Effector memory CD4-positive, alpha-beta T cell (primary cell): ENCODE measurements at regions not wholly inside any gene's neighbourhood (a gene's known extent, or its start where the extent isn't known, plus 50 kb on each side); places are given as distances from the start of the nearest gene placed in this dataset.

Experiments
- DNase-seq, 3 donors: peaks; one replicate each; pipeline ENCODE4 v3.0.0-alpha.2; 2020
- H3K27ac ChIP-seq: 2 replicates; pipeline ENCODE4 v1.7.0; 2013; ENCODE audit warnings: mild to moderate bottlenecking, low read length, moderate library complexity; ENCODE audit not compliant: insufficient read depth, poor library complexity, severe bottlenecking
- H3K27me3 ChIP-seq: replicated peaks from 2 replicates; pipeline ENCODE4 v1.7.0; 2013; ENCODE audit warnings: mild to moderate bottlenecking, low read length; ENCODE audit not compliant: insufficient read depth, control insufficient read depth, poor library complexity, severe bottlenecking
- H3K36me3 ChIP-seq: 2 replicates; pipeline ENCODE4 v1.7.0; 2013; ENCODE audit warnings: mild to moderate bottlenecking, low read length, moderate library complexity; ENCODE audit not compliant: control insufficient read depth, insufficient read depth
- H3K4me1 ChIP-seq: 2 replicates; pipeline ENCODE4 v1.7.0; 2013; ENCODE audit warnings: low read length, mild to moderate bottlenecking; ENCODE audit not compliant: control insufficient read depth, insufficient read depth, poor library complexity, severe bottlenecking
- H3K4me3 ChIP-seq: 2 replicates; pipeline ENCODE4 v1.7.0; 2013; ENCODE audit warnings: low read length, low read depth, mild to moderate bottlenecking; ENCODE audit not compliant: insufficient read depth, poor library complexity, severe bottlenecking
- H3K9me3 ChIP-seq: 2 replicates; pipeline ENCODE4 v1.7.0; 2013; ENCODE audit warnings: mild to moderate bottlenecking, low read length, moderate library complexity; ENCODE audit not compliant: control insufficient read depth

DNA sequence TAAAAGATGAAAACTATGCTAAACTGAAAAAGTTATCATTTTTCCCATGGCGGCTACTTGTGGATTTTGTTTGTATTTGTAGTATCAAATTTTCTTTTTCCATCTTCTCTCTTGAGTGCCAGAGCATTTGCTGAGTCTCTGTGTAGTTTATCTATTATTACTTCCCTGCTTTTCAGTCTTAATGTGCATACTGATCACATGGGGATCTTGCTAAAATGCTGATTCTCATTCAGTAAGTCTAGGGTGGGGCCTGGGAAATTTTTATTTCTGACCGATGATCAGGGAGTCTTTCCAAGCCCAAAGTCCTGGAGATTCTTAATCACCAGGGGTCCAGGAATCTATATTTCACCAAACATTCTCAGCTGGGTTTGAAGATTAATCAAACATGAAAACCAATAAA is 189.0 kb upstream of the GOT2 start:
- no peak overlapping the region for H3K27ac ChIP-seq
- no peaks in the 10 kb centered on the region for H3K36me3 ChIP-seq
- no peak overlapping the region for H3K4me3 ChIP-seq
- no peaks in the 10 kb centered on the region for H3K9me3 ChIP-seq
- no peaks in the 10 kb centered on the region for H3K27me3 ChIP-seq
- H3K4me1 ChIP-seq, result no peaks in the 10 kb centered on the region
- DNase-seq, result no peak

DNA sequence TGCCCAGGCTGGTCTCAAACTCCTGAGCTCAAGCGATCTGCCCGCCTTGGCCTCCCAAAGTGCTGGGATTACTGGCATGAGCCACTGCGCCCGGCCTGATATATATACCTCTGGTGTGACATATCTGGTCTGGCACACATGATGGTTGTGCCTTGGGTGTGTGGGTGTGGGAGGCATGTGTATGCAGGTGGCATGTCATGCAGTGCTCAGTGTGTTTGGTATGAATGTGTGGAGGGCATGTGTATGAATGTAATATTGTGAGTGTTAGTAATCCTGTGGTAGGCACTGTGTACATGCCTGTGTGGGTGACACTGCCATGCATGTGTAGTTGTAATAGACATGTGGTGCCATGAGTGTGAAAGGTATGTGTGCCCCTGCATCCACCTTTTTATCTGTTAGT is 179.3 kb upstream of the GOT2 start:
- Histone ChIP-seq H3K27me3 (no peaks in the 10 kb centered on the region), H3K4me1 (no peaks in the 10 kb centered on the region), H3K9me3 (no peaks in the 10 kb centered on the region), H3K4me3 (no peak overlapping the region), H3K36me3 (no peaks in the 10 kb centered on the region), H3K27ac (no peak overlapping the region)
- DNase-seq, result no peak

GRCh38 chr16:58912571-58912970 is 178.5 kb upstream of the GOT2 start:
- H3K27ac ChIP-seq, result no peak overlapping the region
- H3K4me1 ChIP-seq, result no peaks in the 10 kb centered on the region
- no peaks in the 10 kb centered on the region for H3K9me3 ChIP-seq
- no peaks in the 10 kb centered on the region for H3K27me3 ChIP-seq
- DNase-seq, result no peak
- H3K36me3 ChIP-seq, result no peaks in the 10 kb centered on the region
- no peak overlapping the region for H3K4me3 ChIP-seq

DNA sequence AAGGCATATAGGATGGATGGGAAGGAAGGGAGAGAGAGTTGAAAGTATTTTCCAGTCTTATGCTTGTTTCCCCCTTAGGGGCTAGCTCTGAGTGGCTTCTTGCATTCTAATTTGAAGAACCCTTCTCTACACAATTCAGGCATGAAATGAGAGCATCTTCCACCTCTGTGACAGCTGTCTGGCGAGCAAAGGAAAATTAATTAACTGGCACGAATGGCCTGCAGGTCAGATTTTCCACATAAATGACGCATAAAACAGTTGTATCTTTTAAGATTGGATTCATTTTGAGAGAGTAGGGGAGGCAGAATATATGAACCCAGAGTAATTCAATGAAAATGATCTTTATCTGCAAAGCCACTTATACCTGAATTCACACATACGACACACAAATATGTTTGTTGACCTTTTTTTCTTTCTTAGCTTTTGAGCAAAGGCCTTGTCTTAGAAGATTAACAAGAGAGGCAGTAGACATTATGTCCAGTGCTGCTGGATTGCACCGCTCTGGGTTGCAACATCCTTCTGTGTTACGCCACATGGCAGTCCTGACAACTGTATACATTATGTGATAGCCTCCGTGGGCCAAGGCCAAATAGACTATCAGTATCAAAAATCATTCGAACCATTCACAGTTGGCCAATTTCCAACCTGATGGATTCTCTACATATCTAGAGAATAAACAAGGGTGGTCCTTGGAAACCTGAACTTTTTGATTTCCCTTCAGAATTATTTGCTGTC is 173.0 kb upstream of the GOT2 start:
- Histone ChIP-seq H3K36me3 (no peaks in the 10 kb centered on the region), H3K27ac (no peak overlapping the region), H3K9me3 (no peaks in the 10 kb centered on the region), H3K4me3 (no peak overlapping the region), H3K27me3 (no peaks in the 10 kb centered on the region), H3K4me1 (no peaks in the 10 kb centered on the region)
- DNase-seq, result no peak

DNA sequence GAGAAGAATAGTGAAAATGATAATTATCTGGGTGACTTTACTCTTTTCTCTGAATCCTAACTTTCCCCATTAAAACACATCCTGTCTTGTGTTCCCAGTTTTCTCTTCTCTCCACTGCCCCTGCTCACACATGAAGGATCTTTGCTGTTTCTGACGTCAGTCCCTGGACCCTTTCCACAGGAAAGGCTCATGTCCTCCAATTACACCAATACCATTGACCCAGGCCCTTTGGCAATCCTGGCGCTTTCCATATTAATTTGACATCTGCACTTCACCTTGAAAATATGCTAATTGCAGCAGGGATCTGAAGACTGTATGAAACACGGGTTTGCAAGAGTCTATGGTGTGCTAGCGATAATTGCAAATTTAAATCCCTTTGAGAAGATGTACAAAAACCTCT is 170.2 kb upstream of the GOT2 start:
- Histone ChIP-seq H3K36me3 (no peaks in the 10 kb centered on the region), H3K4me1 (no peaks in the 10 kb centered on the region), H3K27me3 (no peaks in the 10 kb centered on the region), H3K9me3 (no peaks in the 10 kb centered on the region), H3K27ac (no peak overlapping the region), H3K4me3 (no peak overlapping the region)
- DNase-seq, result no peak

- no peaks in the 10 kb centered on the region for H3K36me3 ChIP-seq
- H3K27me3 ChIP-seq, result no peaks in the 10 kb centered on the region
- H3K4me3 ChIP-seq, result no peak overlapping the region
- no peaks in the 10 kb centered on the region for H3K9me3 ChIP-seq
- no peak for DNase-seq
- H3K4me1 ChIP-seq, result no peaks in the 10 kb centered on the region
- no peak overlapping the region for H3K27ac ChIP-seq
These were observed 155.4 kb upstream of the GOT2 start for GRCh38 chr16:58889516-58889915.

- Histone ChIP-seq H3K27me3 (no peaks in the 10 kb centered on the region), H3K36me3 (no peaks in the 10 kb centered on the region), H3K4me3 (no peak overlapping the region), H3K9me3 (no peaks in the 10 kb centered on the region), H3K4me1 (no peaks in the 10 kb centered on the region), H3K27ac (no peak overlapping the region)
- no peak for DNase-seq
These were observed 151.5 kb upstream of the GOT2 start for GRCh38 chr16:58885528-58886170.

GRCh38 chr16:58884141-58884540 is 150.0 kb upstream of the GOT2 start:
- Histone ChIP-seq H3K27ac (no peak overlapping the region), H3K27me3 (no peaks in the 10 kb centered on the region), H3K9me3 (no peaks in the 10 kb centered on the region), H3K36me3 (no peaks in the 10 kb centered on the region), H3K4me1 (no peaks in the 10 kb centered on the region), H3K4me3 (no peak overlapping the region)
- no peak for DNase-seq

DNA sequence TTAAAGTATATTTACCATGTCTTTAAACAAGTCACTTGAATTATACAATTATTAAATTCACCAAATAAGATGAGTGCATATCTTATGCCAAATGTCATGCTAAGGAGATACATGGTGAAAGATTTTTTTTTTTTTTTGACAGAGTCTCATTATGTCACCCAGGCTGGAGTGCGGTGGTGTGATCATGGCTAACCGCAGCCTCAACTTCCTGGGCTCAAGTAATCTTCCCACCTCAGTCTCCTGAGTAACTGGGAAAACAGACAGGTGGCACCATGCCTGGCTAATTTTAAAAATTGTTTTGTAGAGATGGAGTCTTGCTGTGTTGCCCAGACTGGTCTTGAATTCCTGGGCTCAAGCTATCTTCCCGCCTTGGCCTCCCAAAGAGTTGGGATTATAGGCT is 149.0 kb upstream of the GOT2 start:
- Histone ChIP-seq H3K4me3 (no peak overlapping the region), H3K27ac (no peak overlapping the region), H3K9me3 (no peaks in the 10 kb centered on the region), H3K27me3 (no peaks in the 10 kb centered on the region), H3K4me1 (no peaks in the 10 kb centered on the region), H3K36me3 (no peaks in the 10 kb centered on the region)
- DNase-seq, result no peak

DNA sequence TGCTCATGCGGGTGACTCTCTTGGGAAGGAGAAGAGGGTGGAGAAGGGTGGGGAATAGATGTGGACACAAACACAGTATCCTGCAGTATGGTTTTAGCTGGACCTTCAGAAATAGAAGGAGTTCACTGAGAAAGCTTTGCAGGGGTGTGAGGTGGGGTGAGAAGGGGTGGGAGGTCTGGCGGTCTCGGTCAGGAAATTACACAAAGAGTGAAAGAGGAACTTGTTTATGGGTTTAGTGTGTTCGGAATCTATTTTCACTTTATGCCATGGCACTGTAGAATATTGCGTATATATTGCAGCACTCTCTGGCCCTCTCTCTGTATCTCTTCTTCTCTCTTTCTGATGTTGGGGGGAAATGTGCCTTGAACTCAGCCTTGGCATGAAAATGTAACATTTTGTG is 148.2 kb upstream of the GOT2 start:
- Histone ChIP-seq H3K4me1 (no peaks in the 10 kb centered on the region), H3K4me3 (no peak overlapping the region), H3K36me3 (no peaks in the 10 kb centered on the region), H3K9me3 (no peaks in the 10 kb centered on the region), H3K27ac (no peak overlapping the region), H3K27me3 (no peaks in the 10 kb centered on the region)
- DNase-seq, result no peak
